GM18499 (cell line): ENCODE measurements at regions not wholly inside any gene's neighbourhood (a gene's known extent, or its start where the extent isn't known, plus 50 kb on each side); places are given as distances from the start of the nearest gene placed in this dataset.
"Not testable (repeated sequence)": the region's sequence is repeated elsewhere in the genome, so short reads cannot be mapped to it uniquely, and the experiment has no call there.

Source experiments
- ATAC-seq: cut with Tn5 transposase; IDR thresholded peaks from one replicate; pipeline ENCODE4 v1.9.1; 2021; ENCODE audit warnings: moderate number of reproducible peaks; ENCODE audit not compliant: insufficient read depth, unreplicated experiment

GRCh38 chr5:159571501-159572244 lies 241.4 kb upstream of the IL12B start:
- ATAC-seq: no peak

GRCh38 chr5:159576902-159577301 lies 246.6 kb upstream of the IL12B start:
- no peak for ATAC-seq

- no peak for ATAC-seq
Observed at GRCh38 chr5:159581502-159582249, 251.4 kb upstream of the IL12B start.

GRCh38 chr5:159582756-159583541 lies 252.7 kb upstream of the IL12B start:
- ATAC-seq: no peak

GRCh38 chr5:159586921-159587320 lies 256.6 kb upstream of the IL12B start:
- no peak for ATAC-seq

GRCh38 chr5:159588941-159589340 lies 258.7 kb upstream of the IL12B start:
- ATAC-seq: no peak

- no peak for ATAC-seq
Observed at GRCh38 chr5:159593518-159594073, 263.3 kb upstream of the IL12B start.

GRCh38 chr5:159595561-159595960 lies 265.3 kb upstream of the IL12B start:
- not testable (repeated sequence) for ATAC-seq

GRCh38 chr5:159601216-159601615 lies 270.9 kb upstream of the IL12B start:
- ATAC-seq: no peak

GRCh38 chr5:159602434-159602833 lies 272.1 kb upstream of the IL12B start:
- no peak for ATAC-seq

- no peak for ATAC-seq
Observed at GRCh38 chr5:159605585-159605984, 275.3 kb upstream of the IL12B start.

GRCh38 chr5:159609359-159609758 lies 279.1 kb upstream of the IL12B start:
- ATAC-seq: no peak

- no peak for ATAC-seq
Observed at GRCh38 chr5:159610966-159611579, 280.8 kb upstream of the IL12B start.

GRCh38 chr5:159616952-159617351 lies 286.7 kb upstream of the IL12B start:
- ATAC-seq: no peak

- no peak for ATAC-seq
Observed at GRCh38 chr5:159619826-159620225, 289.5 kb upstream of the IL12B start.

- ATAC-seq: no peak
Observed at GRCh38 chr5:159620853-159621540, 290.7 kb upstream of the IL12B start.

- no peak for ATAC-seq
Observed at GRCh38 chr5:159628703-159629102, 287.6 kb upstream of the ADRA1B start.

- ATAC-seq: no peak
Observed at GRCh38 chr5:159629158-159629557, 287.1 kb upstream of the ADRA1B start.

- no peak for ATAC-seq
Observed at GRCh38 chr5:159630545-159630944, 285.7 kb upstream of the ADRA1B start.

GRCh38 chr5:159631001-159631400 lies 285.3 kb upstream of the ADRA1B start:
- ATAC-seq: no peak
